ENCODE measurements at regions not wholly inside any gene's neighbourhood (a gene's known extent, or its start where the extent isn't known, plus 50 kb on each side); places are given as distances from the start of the nearest gene placed in this dataset.

DNA sequence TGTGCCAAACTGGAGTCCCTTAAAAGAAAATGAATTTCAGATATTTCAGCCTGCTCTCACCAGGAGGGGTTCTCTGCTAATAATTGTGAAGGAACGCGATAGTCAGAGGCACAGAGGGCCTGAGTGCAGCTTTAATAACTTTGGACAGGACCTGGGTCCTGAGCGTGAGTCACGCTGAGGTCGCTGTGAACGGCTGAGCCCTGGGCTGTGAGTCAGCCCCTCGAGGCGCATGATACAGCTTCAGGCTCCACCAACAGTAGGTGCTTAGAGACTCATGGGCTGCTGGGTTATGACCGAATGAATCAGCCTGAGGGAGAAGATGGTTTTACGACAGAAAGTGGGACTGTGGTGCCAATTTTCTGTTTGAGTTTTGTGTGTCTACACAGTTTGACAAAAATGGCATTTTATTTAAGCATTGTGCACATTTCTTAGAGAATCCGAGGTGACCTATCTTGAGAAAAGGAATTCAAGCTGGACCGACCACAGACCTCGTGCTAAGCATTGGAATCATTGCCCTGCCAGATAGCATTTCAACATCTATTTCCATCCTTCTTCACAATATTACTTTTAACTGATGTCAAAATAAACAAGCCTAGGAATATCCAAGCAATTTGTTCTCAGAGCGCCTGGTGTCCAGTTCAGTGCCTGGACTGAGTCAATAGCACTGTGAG is 183.0 kb downstream of the THBS2 start:
- H3K36me3 Mint-ChIP-seq (ENCODE audit: low read depth) = no peaks in the 10 kb centered on the region
- intact Hi-C loops (cut with micrococcal nuclease) = no loop called here
- H3K27me3 Mint-ChIP-seq (ENCODE audit: low read depth) = no peaks in the 10 kb centered on the region
- no peak for DNase-seq (ENCODE audit: low spot score)
- H3K4me3 Mint-ChIP-seq (ENCODE audit: low read depth) = no peak overlapping the region
- no peaks in the 10 kb centered on the region for H3K4me1 Mint-ChIP-seq (ENCODE audit: low read depth)
- no peak overlapping the region for H3K27ac Mint-ChIP-seq
- H3K9me3 Mint-ChIP-seq = no peaks in the 10 kb centered on the region

DNA sequence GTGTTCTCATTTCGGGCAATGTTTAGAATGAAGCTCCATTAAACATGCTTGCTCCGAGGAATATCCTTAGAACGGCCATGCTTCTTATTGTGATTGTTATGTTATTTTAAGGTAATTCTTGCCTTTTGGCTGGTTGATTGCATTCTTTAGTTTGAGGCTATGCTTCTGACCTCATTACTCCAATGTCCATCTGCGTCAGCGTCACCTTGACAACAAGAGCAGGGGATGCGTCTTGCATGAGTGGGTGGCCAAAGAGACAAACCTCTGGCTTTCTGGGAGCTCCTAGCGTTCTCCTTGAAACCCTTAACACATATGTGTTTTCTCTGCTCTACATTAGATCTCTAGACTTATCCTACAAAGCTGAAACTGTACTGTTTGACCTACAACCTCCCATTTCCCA is 184.3 kb downstream of the THBS2 start:
- intact Hi-C loops (cut with micrococcal nuclease) = no loop called here
- H3K9me3 Mint-ChIP-seq = no peaks in the 10 kb centered on the region
- no peak for DNase-seq (ENCODE audit: low spot score)
- no peaks in the 10 kb centered on the region for H3K36me3 Mint-ChIP-seq (ENCODE audit: low read depth)
- no peak overlapping the region for H3K27ac Mint-ChIP-seq
- H3K27me3 Mint-ChIP-seq (ENCODE audit: low read depth) = no peaks in the 10 kb centered on the region
- no peaks in the 10 kb centered on the region for H3K4me1 Mint-ChIP-seq (ENCODE audit: low read depth)
- H3K4me3 Mint-ChIP-seq (ENCODE audit: low read depth) = no peak overlapping the region

DNA sequence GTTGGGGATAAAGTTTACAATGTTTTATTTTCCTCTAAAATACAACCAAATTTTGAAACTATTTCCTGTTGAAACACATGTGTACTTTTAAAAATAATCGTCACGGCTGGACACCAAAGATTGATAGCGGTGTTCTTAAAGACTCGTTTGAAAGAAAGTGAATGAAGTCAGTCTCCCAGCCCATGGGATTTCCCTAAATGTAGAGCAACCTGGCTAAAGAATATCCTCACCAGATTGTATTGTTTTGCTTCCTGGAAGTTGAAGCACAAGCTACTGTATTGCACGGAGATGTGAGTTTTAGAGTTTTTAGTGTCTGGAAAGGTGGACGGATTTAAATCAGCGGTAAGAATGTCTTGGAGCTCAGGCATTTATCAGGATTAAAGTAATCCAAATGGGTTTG is 189.5 kb downstream of the THBS2 start:
- no peak overlapping the region for H3K27ac Mint-ChIP-seq
- H3K4me1 Mint-ChIP-seq (ENCODE audit: low read depth) = no peaks in the 10 kb centered on the region
- H3K27me3 Mint-ChIP-seq (ENCODE audit: low read depth) = no peaks in the 10 kb centered on the region
- intact Hi-C loops (cut with micrococcal nuclease) = no loop called here
- H3K9me3 Mint-ChIP-seq = no peaks in the 10 kb centered on the region
- H3K36me3 Mint-ChIP-seq (ENCODE audit: low read depth) = no peaks in the 10 kb centered on the region
- H3K4me3 Mint-ChIP-seq (ENCODE audit: low read depth) = no peak overlapping the region
- no peak for DNase-seq (ENCODE audit: low spot score)

DNA sequence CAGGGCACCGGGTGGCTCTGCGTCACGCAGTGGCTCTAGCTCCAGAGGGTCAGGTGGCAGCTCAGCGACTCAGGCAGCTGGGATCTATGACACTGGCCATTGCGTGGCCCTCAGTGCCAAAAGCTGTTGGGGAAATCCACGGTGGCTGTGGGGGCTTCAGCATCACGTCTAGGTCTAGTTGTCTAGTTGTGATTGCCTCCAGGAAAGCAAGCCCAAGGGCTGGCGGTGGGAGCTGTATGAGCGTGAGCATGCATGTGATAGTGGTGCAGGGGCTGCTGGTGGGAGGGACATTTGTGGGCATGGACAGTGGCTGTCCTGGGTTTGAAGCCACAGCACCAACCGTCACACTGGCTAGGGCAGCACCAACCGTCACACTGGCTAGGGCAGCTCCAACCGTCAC is 191.4 kb downstream of the THBS2 start:
- no peaks in the 10 kb centered on the region for H3K27me3 Mint-ChIP-seq (ENCODE audit: low read depth)
- intact Hi-C loops (cut with micrococcal nuclease) = no loop called here
- DNase-seq (ENCODE audit: low spot score) = no peak

DNA sequence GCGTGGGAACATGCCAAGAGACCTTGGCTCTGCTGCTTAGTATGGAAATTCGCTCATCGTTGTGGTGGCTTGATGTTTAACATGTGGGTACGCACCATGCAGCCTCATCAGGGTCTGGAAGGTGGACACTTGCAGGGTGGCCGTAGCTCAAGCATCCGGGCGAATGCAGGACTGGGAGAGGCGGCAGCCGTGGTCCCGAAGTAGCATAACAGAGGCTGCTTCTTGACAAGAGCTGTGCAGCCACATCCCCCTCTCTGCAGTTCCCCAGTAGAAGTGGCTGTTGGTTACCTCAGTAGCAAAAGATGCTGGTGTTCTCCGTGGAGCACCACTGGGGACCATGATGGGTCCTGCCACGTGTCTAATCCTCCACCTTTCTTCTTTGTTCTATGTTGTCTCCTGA is 195.0 kb downstream of the THBS2 start:
- peaks cover 9% of the 10 kb centered on the region for H3K9me3 Mint-ChIP-seq
- H3K4me3 Mint-ChIP-seq (ENCODE audit: low read depth) = no peak overlapping the region
- no peaks in the 10 kb centered on the region for H3K36me3 Mint-ChIP-seq (ENCODE audit: low read depth)
- H3K27ac Mint-ChIP-seq = no peak overlapping the region
- intact Hi-C loops (cut with micrococcal nuclease) = no loop called here
- no peaks in the 10 kb centered on the region for H3K27me3 Mint-ChIP-seq (ENCODE audit: low read depth)
- no peak for DNase-seq (ENCODE audit: low spot score)
- H3K4me1 Mint-ChIP-seq (ENCODE audit: low read depth) = peaks cover 4% of the 10 kb centered on the region

More for the DNA sequence above, 191.4 kb downstream of the THBS2 start:
- Mint-ChIP-seq H3K4me3 (ENCODE audit: low read depth) (no peak overlapping the region), H3K36me3 (ENCODE audit: low read depth) (no peaks in the 10 kb centered on the region), H3K27ac (no peak overlapping the region), H3K4me1 (ENCODE audit: low read depth) (no peaks in the 10 kb centered on the region), H3K9me3 (no peaks in the 10 kb centered on the region)

DNA sequence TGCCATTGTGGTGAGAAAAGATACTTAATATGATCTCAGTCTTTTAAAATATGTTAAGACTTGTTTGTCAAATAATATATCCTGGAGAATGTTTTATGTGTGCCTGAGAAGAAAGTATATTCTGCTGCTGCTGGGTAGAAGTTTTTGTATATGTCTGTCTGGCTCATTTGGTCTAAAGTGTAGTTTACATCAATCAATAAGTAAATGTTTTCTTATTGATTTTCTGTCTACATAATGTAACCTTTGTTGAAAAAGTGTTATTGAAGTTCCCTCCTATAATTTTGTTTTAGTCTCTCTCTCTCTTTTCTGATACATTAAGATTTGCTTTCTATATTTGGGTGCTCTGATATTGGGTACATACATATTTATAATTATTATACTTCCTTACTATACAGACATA is 201.2 kb downstream of the THBS2 start:
- no peak overlapping the region for H3K4me3 Mint-ChIP-seq (ENCODE audit: low read depth)
- H3K36me3 Mint-ChIP-seq (ENCODE audit: low read depth) = no peaks in the 10 kb centered on the region
- H3K27me3 Mint-ChIP-seq (ENCODE audit: low read depth) = no peaks in the 10 kb centered on the region
- peaks cover 4% of the 10 kb centered on the region for H3K4me1 Mint-ChIP-seq (ENCODE audit: low read depth)
- DNase-seq (ENCODE audit: low spot score) = no peak
- peaks cover 9% of the 10 kb centered on the region for H3K9me3 Mint-ChIP-seq
- H3K27ac Mint-ChIP-seq = no peak overlapping the region
- intact Hi-C loops (cut with micrococcal nuclease) = no loop called here

DNA sequence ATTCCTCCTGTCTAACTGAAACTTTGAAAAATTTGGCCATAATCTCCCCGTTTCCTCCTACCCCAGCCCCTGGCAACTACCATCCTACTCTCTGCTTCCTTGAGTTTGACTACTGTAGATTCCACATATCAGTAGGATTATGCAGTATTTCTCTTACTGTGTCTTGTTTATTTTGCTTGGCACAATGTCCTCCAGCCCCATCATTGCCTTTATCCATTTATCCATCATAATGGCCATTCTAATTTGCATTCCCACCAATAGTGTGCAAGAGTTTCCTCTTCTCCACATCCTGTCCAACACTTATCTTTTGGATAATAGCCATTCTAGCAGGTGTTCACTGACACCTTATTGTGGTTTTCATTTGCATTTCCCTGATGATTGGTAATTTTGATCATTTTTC is 202.3 kb downstream of the THBS2 start:
- H3K27ac Mint-ChIP-seq = no peak overlapping the region
- H3K36me3 Mint-ChIP-seq (ENCODE audit: low read depth) = no peaks in the 10 kb centered on the region
- H3K4me3 Mint-ChIP-seq (ENCODE audit: low read depth) = no peak overlapping the region
- DNase-seq (ENCODE audit: low spot score) = no peak
- H3K27me3 Mint-ChIP-seq (ENCODE audit: low read depth) = no peaks in the 10 kb centered on the region
- intact Hi-C loops (cut with micrococcal nuclease) = no loop called here
- peaks cover 4% of the 10 kb centered on the region for H3K4me1 Mint-ChIP-seq (ENCODE audit: low read depth)
- H3K9me3 Mint-ChIP-seq = peaks cover 6% of the 10 kb centered on the region

DNA sequence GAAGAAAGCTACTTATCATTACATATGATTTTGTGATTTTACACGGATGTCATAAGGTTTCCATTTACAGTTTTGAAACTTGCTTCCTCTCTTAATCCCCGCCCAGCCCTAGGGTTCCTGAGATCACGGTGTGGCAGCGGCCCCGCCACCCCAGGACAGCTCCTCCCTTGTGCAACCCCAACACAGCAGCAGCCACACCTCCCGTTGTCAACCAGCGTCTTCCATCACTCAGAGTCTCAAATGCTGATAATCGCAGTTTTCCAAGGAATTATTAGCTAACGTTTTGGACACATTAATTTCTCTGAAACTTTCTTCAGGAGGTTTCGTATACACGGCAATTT is 204.8 kb downstream of the THBS2 start:
- Mint-ChIP-seq H3K4me3 (ENCODE audit: low read depth) (no peak overlapping the region), H3K36me3 (ENCODE audit: low read depth) (no peaks in the 10 kb centered on the region), H3K4me1 (ENCODE audit: low read depth) (no peaks in the 10 kb centered on the region), H3K27ac (no peak overlapping the region), H3K9me3 (no peaks in the 10 kb centered on the region), H3K27me3 (ENCODE audit: low read depth) (no peaks in the 10 kb centered on the region)
- intact Hi-C loops (cut with micrococcal nuclease) = no loop called here
- DNase-seq (ENCODE audit: low spot score) = no peak

DNA sequence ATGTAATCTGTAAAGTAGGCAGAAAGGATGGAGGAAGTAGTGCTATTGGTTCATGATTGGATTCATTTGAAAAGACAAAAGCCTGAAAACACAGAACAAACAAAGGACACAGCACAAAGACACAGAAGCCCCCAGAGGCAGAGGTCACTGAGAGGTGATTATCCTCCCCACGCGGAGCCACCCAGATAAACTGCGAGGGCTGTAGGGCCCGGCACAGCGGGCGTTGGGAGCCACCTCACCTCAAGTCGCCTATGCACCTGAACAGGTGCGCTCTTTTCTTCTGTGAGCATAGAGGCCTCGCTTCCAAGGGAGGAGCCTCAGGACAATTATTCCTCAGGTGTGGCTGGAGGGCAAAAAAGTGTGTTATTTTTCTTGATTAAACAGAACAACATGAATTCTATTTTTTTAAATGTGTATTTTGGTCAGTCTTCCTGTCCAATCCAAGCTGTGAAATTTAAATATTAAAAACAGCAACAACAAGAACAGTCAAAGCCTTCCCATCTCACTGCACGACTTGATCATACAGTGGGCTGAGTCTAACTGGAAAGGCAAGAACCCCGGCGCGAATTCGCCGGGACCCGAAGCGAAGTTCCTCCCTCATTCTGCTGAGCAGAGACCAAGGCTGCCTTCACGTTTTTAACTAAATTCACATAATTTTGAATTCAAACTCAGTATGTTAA is 205.3 kb downstream of the THBS2 start:
- intact Hi-C loops (cut with micrococcal nuclease) = no loop called here

DNA sequence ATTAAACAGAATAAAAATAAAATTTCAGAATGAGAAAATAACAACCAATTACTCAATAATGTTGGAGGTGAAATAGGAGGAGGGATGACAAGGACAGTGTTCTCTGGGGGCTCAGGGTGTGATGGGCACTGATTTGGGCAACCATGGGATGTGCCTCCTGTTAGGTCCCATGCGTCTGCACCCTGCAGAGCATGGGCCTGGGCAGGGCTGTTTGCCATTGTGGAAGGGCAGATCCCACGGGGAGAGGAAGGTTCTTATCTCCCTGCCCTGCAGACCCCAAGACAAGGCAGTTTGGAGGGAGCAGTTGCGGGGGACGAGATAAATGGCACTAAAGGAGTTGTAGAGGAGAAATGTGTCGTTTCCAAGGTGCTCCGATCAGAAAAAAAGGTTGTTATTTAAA is 206.3 kb downstream of the THBS2 start:
- H3K4me1 Mint-ChIP-seq (ENCODE audit: low read depth) = no peaks in the 10 kb centered on the region
- H3K27ac Mint-ChIP-seq = no peak overlapping the region
- no peaks in the 10 kb centered on the region for H3K9me3 Mint-ChIP-seq
- H3K36me3 Mint-ChIP-seq (ENCODE audit: low read depth) = no peaks in the 10 kb centered on the region
- H3K27me3 Mint-ChIP-seq (ENCODE audit: low read depth) = no peaks in the 10 kb centered on the region
- intact Hi-C loops (cut with micrococcal nuclease) = no loop called here
- H3K4me3 Mint-ChIP-seq (ENCODE audit: low read depth) = no peak overlapping the region
- DNase-seq (ENCODE audit: low spot score) = no peak

More for the DNA sequence above, 205.3 kb downstream of the THBS2 start:
- Mint-ChIP-seq H3K4me1 (ENCODE audit: low read depth) (no peaks in the 10 kb centered on the region), H3K36me3 (ENCODE audit: low read depth) (no peaks in the 10 kb centered on the region), H3K4me3 (ENCODE audit: low read depth) (no peak overlapping the region), H3K27ac (no peak overlapping the region), H3K9me3 (no peaks in the 10 kb centered on the region), H3K27me3 (ENCODE audit: low read depth) (no peaks in the 10 kb centered on the region)
- DNase-seq (ENCODE audit: low spot score) = no peak

DNA sequence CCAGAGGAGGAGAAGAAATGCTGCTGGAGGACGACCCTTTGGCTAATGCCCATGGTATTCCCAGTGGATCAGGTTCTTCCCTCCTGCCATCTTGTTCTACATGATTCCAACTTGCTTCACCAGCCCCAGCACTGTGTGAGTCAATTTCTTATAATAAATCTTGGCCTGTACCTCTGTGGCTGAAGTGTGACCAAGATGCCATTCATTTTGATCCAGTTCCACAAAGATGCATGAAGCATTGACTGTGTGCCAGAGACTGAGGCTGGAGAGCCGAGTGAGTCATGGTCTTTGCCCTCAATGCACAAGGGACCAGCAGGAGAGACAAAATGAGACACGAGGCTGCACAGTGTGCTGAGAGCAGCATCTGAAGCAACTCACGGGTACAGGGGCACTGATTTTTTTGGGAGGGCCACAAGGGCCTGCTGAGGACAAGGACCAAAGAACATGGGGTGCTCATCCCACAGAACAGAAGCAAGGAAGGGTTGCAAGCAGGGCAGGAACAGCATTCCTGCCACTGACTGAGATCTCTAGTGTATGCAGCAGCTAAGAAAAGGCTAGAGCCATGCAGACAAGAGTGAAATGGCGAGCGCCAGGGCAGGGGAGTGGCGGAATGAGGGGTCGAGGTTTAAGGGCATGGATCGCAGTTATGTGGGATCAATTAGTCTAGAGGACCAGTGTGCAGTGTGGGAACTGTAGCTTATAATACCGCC is 207.0 kb downstream of the THBS2 start:
- no peak overlapping the region for H3K4me3 Mint-ChIP-seq (ENCODE audit: low read depth)
- intact Hi-C loops (cut with micrococcal nuclease) = no loop called here
- no peaks in the 10 kb centered on the region for H3K9me3 Mint-ChIP-seq
- no peaks in the 10 kb centered on the region for H3K27me3 Mint-ChIP-seq (ENCODE audit: low read depth)
- H3K27ac Mint-ChIP-seq = no peak overlapping the region
- H3K36me3 Mint-ChIP-seq (ENCODE audit: low read depth) = no peaks in the 10 kb centered on the region
- H3K4me1 Mint-ChIP-seq (ENCODE audit: low read depth) = no peaks in the 10 kb centered on the region
- no peak for DNase-seq (ENCODE audit: low spot score)

DNA sequence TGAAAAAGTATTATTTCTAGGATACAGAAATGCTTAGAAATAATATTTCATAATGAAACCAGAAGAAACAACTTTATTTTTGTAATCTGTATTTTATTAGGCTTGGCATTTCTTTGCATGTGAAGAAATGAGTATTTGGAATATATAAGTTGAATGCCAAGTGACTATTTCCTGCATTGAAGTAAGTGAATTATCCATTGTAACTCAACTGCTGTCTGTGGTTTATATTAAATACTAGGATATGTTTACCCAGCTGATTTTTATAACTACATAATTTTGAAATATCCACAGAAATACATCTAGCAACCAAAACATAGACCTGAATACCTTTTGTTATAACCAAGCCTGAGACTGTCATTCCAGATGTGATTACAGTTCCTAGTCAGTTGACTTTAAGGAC is 207.6 kb downstream of the THBS2 start:
- no peaks in the 10 kb centered on the region for H3K27me3 Mint-ChIP-seq (ENCODE audit: low read depth)
- intact Hi-C loops (cut with micrococcal nuclease) = no loop called here
- H3K36me3 Mint-ChIP-seq (ENCODE audit: low read depth) = no peaks in the 10 kb centered on the region
- no peak overlapping the region for H3K27ac Mint-ChIP-seq
- no peak for DNase-seq (ENCODE audit: low spot score)
- H3K4me3 Mint-ChIP-seq (ENCODE audit: low read depth) = no peak overlapping the region
- H3K9me3 Mint-ChIP-seq = no peaks in the 10 kb centered on the region
- no peaks in the 10 kb centered on the region for H3K4me1 Mint-ChIP-seq (ENCODE audit: low read depth)

DNA sequence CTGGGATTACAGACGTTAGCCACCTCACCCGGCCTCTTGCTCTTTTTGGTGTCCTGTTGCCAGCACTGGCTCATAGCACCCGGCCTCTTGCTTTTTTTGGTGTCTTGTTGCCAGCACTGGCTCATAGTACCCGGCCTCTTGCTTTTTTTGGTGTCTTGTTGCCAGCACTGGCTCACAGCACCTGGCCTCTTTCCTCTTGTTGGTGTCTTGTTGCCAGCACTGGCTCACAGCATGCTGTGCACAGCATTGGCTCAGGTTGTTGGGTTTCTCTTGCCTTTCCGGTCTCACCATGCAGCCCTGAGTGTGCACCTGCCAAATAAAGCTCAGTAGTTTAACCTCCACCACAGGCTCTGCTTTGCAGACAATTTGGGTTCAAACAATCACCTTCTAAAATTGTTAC is 208.2 kb downstream of the THBS2 start:
- intact Hi-C loops (cut with micrococcal nuclease) = no loop called here
- Mint-ChIP-seq H3K4me3 (ENCODE audit: low read depth) (no peak overlapping the region), H3K27me3 (ENCODE audit: low read depth) (no peaks in the 10 kb centered on the region), H3K36me3 (ENCODE audit: low read depth) (no peaks in the 10 kb centered on the region), H3K27ac (no peak overlapping the region), H3K9me3 (no peaks in the 10 kb centered on the region), H3K4me1 (ENCODE audit: low read depth) (no peaks in the 10 kb centered on the region)
- DNase-seq (ENCODE audit: low spot score) = no peak

All from activated T-helper 2 cell treated with anti-CD3 and anti-CD28 coated beads, Interferon-gamma antibody, Interleukin-2, Interleukin-4, amounts not matched to agents 10 μg/mL and 5 μg/mL and 100 μg/mL, durations not matched to agents 14 hours and 24 hours and 36 hours (primary cell).